Psoas muscle (tissue), 7 donors: ENCODE measurements at regions not wholly inside any gene's neighbourhood (a gene's known extent, or its start where the extent isn't known, plus 50 kb on each side); places are given as distances from the start of the nearest gene placed in this dataset.

ENCODE experiments used
- ATAC-seq, 4 donors: fragments of 200-7000 bp; cut with Tn5 transposase; one replicate each; pipeline ENCODE4 v1.9.1; 2020; ENCODE audit warnings: moderate library complexity in 3 of 4, mild to moderate bottlenecking in 2 of 4
- DNase-seq, 2 donors: peaks; one replicate each; pipeline ENCODE4 v3.0.0-alpha.2; 2020
- H3K27ac ChIP-seq: fragments of 200-600 bp; one replicate; pipeline ENCODE4 v1.8.0; 2022
- H3K27me3 ChIP-seq, 3 donors: fragments of 200-600 bp in 1 of 3; one replicate each; pipeline versions ENCODE4 v1.6.1 to v1.8.0; 2013 to 2022; ENCODE audit warnings: low read length in 2 of 3, mild to moderate bottlenecking in 2 of 3, moderate library complexity in 1 of 3; ENCODE audit not compliant: insufficient read depth in 3 of 3
- H3K36me3 ChIP-seq, 2 donors: fragments of 200-600 bp in 1 of 2; one replicate each; pipeline versions ENCODE4 v1.6.1 to v1.8.0; 2013 to 2022; ENCODE audit warnings: low read depth in 1 of 2, mild to moderate bottlenecking in 1 of 2, moderate library complexity in 1 of 2; ENCODE audit not compliant: insufficient read depth in 1 of 2
- H3K4me1 ChIP-seq: fragments of 200-600 bp; one replicate; pipeline ENCODE4 v1.8.0; 2022
- H3K4me3 ChIP-seq: fragments of 200-600 bp; one replicate; pipeline ENCODE4 v1.8.0; 2022; ENCODE audit warnings: mild to moderate bottlenecking
- H3K9me3 ChIP-seq: fragments of 200-600 bp; one replicate; pipeline ENCODE4 v1.8.0; 2022
- CTCF ChIP-seq: fragments of 200-600 bp; IDR thresholded peaks from one replicate; pipeline ENCODE4 v1.8.0; 2022; ENCODE audit warnings: antibody characterized with exemption
- WGBS, 3 donors: extraction: QIAGEN DNeasy Blood & Tissue Kit; methylation state at CpG; one replicate each; pipeline versions ENCODE4 v1.1.6 to v1.1.7; 2013; 5-methylcytosine and 5-hydroxymethylcytosine counted together
- intact Hi-C, 2 donors: fragments of 100-400 bp; cut with DNase I; formaldehyde crosslinking; loops; one replicate each; pipeline versions ENCODE4 v1.11.0 to v1.14.2; 2022
- donor health status: healthy with polysubstance abuse.
- donor health status: DM: no; HTN: no; CAD: no; lungs with moderate emphysema.
- donor health status: Bipolar disorder and iron deficiency.
- donor health status: healthy.
- donor health status: DM: yes; HTN: yes; CAD: no.
- donor health status: DM: no; HTN: no; CAD: no.
- donor health status: DM: yes; HTN: yes; CAD: no.

- no peak for TF ChIP-seq CTCF
- intact Hi-C loops: no loop called here
- H3K4me1 ChIP-seq: no peaks in the 10 kb centered on the region
- no peaks in the 10 kb centered on the region for H3K27me3 ChIP-seq
- no peaks in the 10 kb centered on the region for H3K36me3 ChIP-seq
- WGBS, 3 donors: 70 to 80% (median 77%) methylated on average over 8 to 9 of the region's 9 CpGs
- H3K27ac ChIP-seq: no peak overlapping the region
- ATAC-seq: no peak
- no peak for DNase-seq
- H3K4me3 ChIP-seq: no peak overlapping the region
- H3K9me3 ChIP-seq: no peaks in the 10 kb centered on the region
These were observed 62.1 kb upstream of the IQSEC1 start for GRCh38 chr3:13135251-13135810.

GRCh38 chr3:13134879-13135206 lies 61.6 kb upstream of the IQSEC1 start:
- Histone ChIP-seq H3K4me3 (no peak overlapping the region), H3K36me3 (no peaks in the 10 kb centered on the region), H3K9me3 (no peaks in the 10 kb centered on the region), H3K27me3 (no peaks in the 10 kb centered on the region), H3K27ac (no peak overlapping the region), H3K4me1 (no peaks in the 10 kb centered on the region)
- ATAC-seq (no peak), DNase-seq (no peak)
- intact Hi-C loops: no loop called here
- TF ChIP-seq CTCF: no peak
- 95 to 96% (median 96%) methylated on average over 8 of the region's 8 CpGs for WGBS, 3 donors

GRCh38 chr3:13134166-13134878 lies 61.1 kb upstream of the IQSEC1 start:
- TF ChIP-seq CTCF: no peak
- Histone ChIP-seq H3K4me3 (no peak overlapping the region), H3K9me3 (no peaks in the 10 kb centered on the region), H3K27ac (no peak overlapping the region), H3K4me1 (no peaks in the 10 kb centered on the region), H3K27me3 (no peaks in the 10 kb centered on the region), H3K36me3 (no peaks in the 10 kb centered on the region)
- ATAC-seq (no peak), DNase-seq (no peak)
- WGBS, 3 donors: 93 to 95% (median 94%) methylated on average over 12 of the region's 12 CpGs
- intact Hi-C loops: no loop called here

GRCh38 chr3:13133471-13133981 lies 60.3 kb upstream of the IQSEC1 start:
- H3K36me3 ChIP-seq: no peaks in the 10 kb centered on the region
- 41 to 50% (median 42%) methylated on average over 14 of the region's 14 CpGs for WGBS, 3 donors
- H3K27me3 ChIP-seq: no peaks in the 10 kb centered on the region
- intact Hi-C loops: no loop called here
- ATAC-seq: peak in 3 of 4 donors; percentile 62 to 83 (median 81)
- TF ChIP-seq CTCF: no peak
- H3K27ac ChIP-seq: no peak overlapping the region
- no peak overlapping the region for H3K4me3 ChIP-seq
- no peaks in the 10 kb centered on the region for H3K9me3 ChIP-seq
- no peak for DNase-seq
- no peaks in the 10 kb centered on the region for H3K4me1 ChIP-seq
